ENCODE measurements at regions not wholly inside any gene's neighbourhood (a gene's known extent, or its start where the extent isn't known, plus 50 kb on each side); places are given as distances from the start of the nearest gene placed in this dataset.

- DNase-seq (no peak), ATAC-seq (ENCODE audit: insufficient read depth, low read depth) (no peak)
- H3K4me2 ChIP-seq (ENCODE audit: insufficient read depth, low read length) = no peak overlapping the region
- no peaks in the 10 kb centered on the region for H3K79me2 ChIP-seq (ENCODE audit: insufficient read depth, low read length)
- no peak overlapping the region for H3K4me3 ChIP-seq (ENCODE audit: low read depth in 1 of 2, low read length in 2 of 2)
- no peak for TF ChIP-seq CTCF (IDR thresholded peaks at IDR 0.05; ENCODE audit: borderline replicate concordance, extremely low read depth, low read length, poor library complexity, severe bottlenecking)
- no peak for TF ChIP-seq EZH2 (IDR thresholded peaks at IDR 0.05; ENCODE audit: borderline replicate concordance, low read depth, low read length, severe bottlenecking)
- no peaks in the 10 kb centered on the region for H3K4me1 ChIP-seq (ENCODE audit: insufficient read depth, low read length)
- H3K9ac ChIP-seq (ENCODE audit: low read depth, low read length) = no peak overlapping the region
- H3K27ac ChIP-seq (ENCODE audit: low read length) = no peak overlapping the region
- H4K20me1 ChIP-seq (ENCODE audit: insufficient read depth, low read length) = 0 out of 2 replicates have a peak, but pooled peaks cover 2% of the 10 kb centered on the region
- H3K36me3 ChIP-seq (ENCODE audit: insufficient read depth, low read length) = no peaks in the 10 kb centered on the region
- no peak overlapping the region for H2AFZ ChIP-seq (ENCODE audit: low read depth, low read length)
- H3K9me3 ChIP-seq (ENCODE audit: insufficient read depth, low read length, severe bottlenecking) = no peaks in the 10 kb centered on the region
- peaks cover 52% of the 10 kb centered on the region for H3K27me3 ChIP-seq (ENCODE audit: insufficient read depth, low read length, poor library complexity)
These were observed 53.0 kb upstream of the LAPTM5 start for GRCh38 chr1:30810416-30811080.

GRCh38 chr1:30809514-30810263 is 52.1 kb upstream of the LAPTM5 start:
- no peaks in the 10 kb centered on the region for H3K79me2 ChIP-seq (ENCODE audit: insufficient read depth, low read length)
- no peak overlapping the region for H3K27ac ChIP-seq (ENCODE audit: low read length)
- H3K9ac ChIP-seq (ENCODE audit: low read depth, low read length) = no peak overlapping the region
- no peak for DNase-seq
- H2AFZ ChIP-seq (ENCODE audit: low read depth, low read length) = no peak overlapping the region
- no peaks in the 10 kb centered on the region for H3K4me1 ChIP-seq (ENCODE audit: insufficient read depth, low read length)
- TF ChIP-seq CTCF (IDR thresholded peaks at IDR 0.05; ENCODE audit: borderline replicate concordance, extremely low read depth, low read length, poor library complexity, severe bottlenecking) = no peak
- TF ChIP-seq EZH2 (IDR thresholded peaks at IDR 0.05; ENCODE audit: borderline replicate concordance, low read depth, low read length, severe bottlenecking) = no peak
- ATAC-seq (ENCODE audit: insufficient read depth, low read depth) = no peak
- H3K4me2 ChIP-seq (ENCODE audit: insufficient read depth, low read length) = no peak overlapping the region
- H4K20me1 ChIP-seq (ENCODE audit: insufficient read depth, low read length) = 0 out of 2 replicates have a peak, but pooled peaks cover 2% of the 10 kb centered on the region
- peaks cover 59% of the 10 kb centered on the region for H3K27me3 ChIP-seq (ENCODE audit: insufficient read depth, low read length, poor library complexity)
- H3K4me3 ChIP-seq (ENCODE audit: low read depth in 1 of 2, low read length in 2 of 2) = no peak overlapping the region
- H3K9me3 ChIP-seq (ENCODE audit: insufficient read depth, low read length, severe bottlenecking) = no peaks in the 10 kb centered on the region
- no peaks in the 10 kb centered on the region for H3K36me3 ChIP-seq (ENCODE audit: insufficient read depth, low read length)

GRCh38 chr1:30808067-30808662 is 50.6 kb upstream of the LAPTM5 start:
- TF ChIP-seq EZH2 (IDR thresholded peaks at IDR 0.05; ENCODE audit: borderline replicate concordance, low read depth, low read length, severe bottlenecking) (no peak), CTCF (IDR thresholded peaks at IDR 0.05; ENCODE audit: borderline replicate concordance, extremely low read depth, low read length, poor library complexity, severe bottlenecking) (no peak)
- no peak overlapping the region for H3K27ac ChIP-seq (ENCODE audit: low read length)
- H3K79me2 ChIP-seq (ENCODE audit: insufficient read depth, low read length) = no peaks in the 10 kb centered on the region
- no peak overlapping the region for H3K4me2 ChIP-seq (ENCODE audit: insufficient read depth, low read length)
- H3K4me3 ChIP-seq (ENCODE audit: low read depth in 1 of 2, low read length in 2 of 2) = no peak overlapping the region
- no peak for ATAC-seq (ENCODE audit: insufficient read depth, low read depth)
- H3K9ac ChIP-seq (ENCODE audit: low read depth, low read length) = no peak overlapping the region
- H4K20me1 ChIP-seq (ENCODE audit: insufficient read depth, low read length) = no peaks in the 10 kb centered on the region
- no peaks in the 10 kb centered on the region for H3K9me3 ChIP-seq (ENCODE audit: insufficient read depth, low read length, severe bottlenecking)
- H2AFZ ChIP-seq (ENCODE audit: low read depth, low read length) = no peak overlapping the region
- DNase-seq = no peak
- H3K27me3 ChIP-seq (ENCODE audit: insufficient read depth, low read length, poor library complexity) = peaks cover 65% of the 10 kb centered on the region
- no peaks in the 10 kb centered on the region for H3K4me1 ChIP-seq (ENCODE audit: insufficient read depth, low read length)
- no peaks in the 10 kb centered on the region for H3K36me3 ChIP-seq (ENCODE audit: insufficient read depth, low read length)

Measured in DND-41 (cell line).